SH-SY5Y (cell line): ENCODE measurements at regions not wholly inside any gene's neighbourhood (a gene's known extent, or its start where the extent isn't known, plus 50 kb on each side); places are given as distances from the start of the nearest gene placed in this dataset.

Source experiments
- GATA2 ChIP-seq: IDR thresholded peaks from 2 replicates; pipeline ENCODE4 v1.6.1; 2011; ENCODE audit warnings: mild to moderate bottlenecking, low read depth, low read length
- GATA3 ChIP-seq: IDR thresholded peaks from 2 replicates; pipeline ENCODE4 v1.6.1; 2011; ENCODE audit warnings: low read depth, mild to moderate bottlenecking, low read length, moderate library complexity

- TF ChIP-seq GATA3, result no peak
- TF ChIP-seq GATA2, result no peak
Observed at GRCh38 chr7:98565103-98565502, 52.0 kb upstream of the NPTX2 start.

- TF ChIP-seq GATA2 (peak; percentile 43; the same call in 1 of the 2 replicates), GATA3 (no peak)
Observed at GRCh38 chr7:98562871-98563495, 54.1 kb upstream of the NPTX2 start.

- TF ChIP-seq GATA3 (no peak), GATA2 (no peak)
Observed at GRCh38 chr7:98562381-98562823, 54.7 kb upstream of the NPTX2 start.

- no peak for TF ChIP-seq GATA3
- no peak for TF ChIP-seq GATA2
Observed at GRCh38 chr7:98559958-98560357, 57.1 kb upstream of the NPTX2 start.

GRCh38 chr7:98559219-98559618, 57.9 kb upstream of the NPTX2 start:
- TF ChIP-seq GATA3 (no peak), GATA2 (no peak)

GRCh38 chr7:98557538-98558031, 59.5 kb upstream of the NPTX2 start:
- TF ChIP-seq GATA3 (no peak), GATA2 (0 out of 2 replicates have a peak, but pooled peaks have one; percentile 8)

- TF ChIP-seq GATA2, result no peak
- no peak for TF ChIP-seq GATA3
Observed at GRCh38 chr7:98556288-98556687, 60.8 kb upstream of the NPTX2 start.

- TF ChIP-seq GATA2 (no peak), GATA3 (no peak)
Observed at GRCh38 chr7:98555403-98555802, 61.7 kb upstream of the NPTX2 start.

- peak; percentile 89 for TF ChIP-seq GATA2
- TF ChIP-seq GATA3, result no peak; the same call in 1 of the 2 replicates
Observed at GRCh38 chr7:98553666-98554065, 63.4 kb upstream of the NPTX2 start.

- no peak for TF ChIP-seq GATA3
- no peak for TF ChIP-seq GATA2
Observed at GRCh38 chr7:98551611-98552273, 65.3 kb upstream of the NPTX2 start.

- TF ChIP-seq GATA3 (no peak), GATA2 (no peak)
Observed at GRCh38 chr7:98548971-98549370, 68.1 kb upstream of the NPTX2 start.

- TF ChIP-seq GATA2, result no peak
- no peak for TF ChIP-seq GATA3
Observed at GRCh38 chr7:98548370-98548769, 68.7 kb upstream of the NPTX2 start.

GRCh38 chr7:98541101-98541500, 76.0 kb upstream of the NPTX2 start:
- TF ChIP-seq GATA3, result no peak
- no peak for TF ChIP-seq GATA2

- TF ChIP-seq GATA2 (no peak), GATA3 (no peak)
Observed at GRCh38 chr7:98539865-98540264, 77.2 kb upstream of the NPTX2 start.

GRCh38 chr7:98536803-98537202, 80.3 kb upstream of the NPTX2 start:
- TF ChIP-seq GATA2 (no peak), GATA3 (no peak)

- no peak for TF ChIP-seq GATA2
- no peak for TF ChIP-seq GATA3
Observed at GRCh38 chr7:98534493-98534892, 82.6 kb upstream of the NPTX2 start.
